ENCODE measurements at regions not wholly inside any gene's neighbourhood (a gene's known extent, or its start where the extent isn't known, plus 50 kb on each side); places are given as distances from the start of the nearest gene placed in this dataset.

GRCh38 chr12:112559784-112560183, 141.0 kb downstream of the PTPN11 start:
- Histone ChIP-seq H4K20me1 (ENCODE audit: insufficient read depth, low read length, poor library complexity, severe bottlenecking) (no peaks in the 10 kb centered on the region), H3K9me3 (ENCODE audit: insufficient read depth, low read depth, low read length) (no peaks in the 10 kb centered on the region), H3K27me3 (ENCODE audit: insufficient read depth, low read length, poor library complexity, severe bottlenecking) (no peaks in the 10 kb centered on the region), H2AFZ (ENCODE audit: low read length) (peak overlapping the region; percentile 84), H3K4me1 (ENCODE audit: insufficient read depth, low read length, poor library complexity, severe bottlenecking) (no peaks in the 10 kb centered on the region), H3K79me2 (ENCODE audit: insufficient read depth, low read length) (no peaks in the 10 kb centered on the region), H3K36me3 (ENCODE audit: insufficient read depth, low read length) (no peaks in the 10 kb centered on the region), H3K4me2 (ENCODE audit: low read depth, low read length, poor library complexity, severe bottlenecking) (peak overlapping the region; percentile 17), H3K9ac (ENCODE audit: low read depth, low read length, poor library complexity, severe bottlenecking) (no peak overlapping the region), H3K9me2 (replicated peaks; ENCODE audit: low read depth, low read length) (no peaks in the 10 kb centered on the region), H3F3A (ENCODE audit: low read depth) (no peaks in the 10 kb centered on the region), H3K4me3 (ENCODE audit: low read length, poor library complexity, severe bottlenecking) (peak overlapping the region; percentile 4)
- TF ChIP-seq, protein P1, sequence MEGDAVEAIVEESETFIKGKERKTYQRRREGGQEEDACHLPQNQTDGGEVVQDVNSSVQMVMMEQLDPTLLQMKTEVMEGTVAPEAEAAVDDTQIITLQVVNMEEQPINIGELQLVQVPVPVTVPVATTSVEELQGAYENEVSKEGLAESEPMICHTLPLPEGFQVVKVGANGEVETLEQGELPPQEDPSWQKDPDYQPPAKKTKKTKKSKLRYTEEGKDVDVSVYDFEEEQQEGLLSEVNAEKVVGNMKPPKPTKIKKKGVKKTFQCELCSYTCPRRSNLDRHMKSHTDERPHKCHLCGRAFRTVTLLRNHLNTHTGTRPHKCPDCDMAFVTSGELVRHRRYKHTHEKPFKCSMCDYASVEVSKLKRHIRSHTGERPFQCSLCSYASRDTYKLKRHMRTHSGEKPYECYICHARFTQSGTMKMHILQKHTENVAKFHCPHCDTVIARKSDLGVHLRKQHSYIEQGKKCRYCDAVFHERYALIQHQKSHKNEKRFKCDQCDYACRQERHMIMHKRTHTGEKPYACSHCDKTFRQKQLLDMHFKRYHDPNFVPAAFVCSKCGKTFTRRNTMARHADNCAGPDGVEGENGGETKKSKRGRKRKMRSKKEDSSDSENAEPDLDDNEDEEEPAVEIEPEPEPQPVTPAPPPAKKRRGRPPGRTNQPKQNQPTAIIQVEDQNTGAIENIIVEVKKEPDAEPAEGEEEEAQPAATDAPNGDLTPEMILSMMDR (conservative IDR thresholded peaks at IDR 0.05; ENCODE audit: low read length), result no peak
- TF ChIP-seq EZH2phosphoT487 (IDR thresholded peaks at IDR 0.05; ENCODE audit: borderline replicate concordance), result no peak

DNA sequence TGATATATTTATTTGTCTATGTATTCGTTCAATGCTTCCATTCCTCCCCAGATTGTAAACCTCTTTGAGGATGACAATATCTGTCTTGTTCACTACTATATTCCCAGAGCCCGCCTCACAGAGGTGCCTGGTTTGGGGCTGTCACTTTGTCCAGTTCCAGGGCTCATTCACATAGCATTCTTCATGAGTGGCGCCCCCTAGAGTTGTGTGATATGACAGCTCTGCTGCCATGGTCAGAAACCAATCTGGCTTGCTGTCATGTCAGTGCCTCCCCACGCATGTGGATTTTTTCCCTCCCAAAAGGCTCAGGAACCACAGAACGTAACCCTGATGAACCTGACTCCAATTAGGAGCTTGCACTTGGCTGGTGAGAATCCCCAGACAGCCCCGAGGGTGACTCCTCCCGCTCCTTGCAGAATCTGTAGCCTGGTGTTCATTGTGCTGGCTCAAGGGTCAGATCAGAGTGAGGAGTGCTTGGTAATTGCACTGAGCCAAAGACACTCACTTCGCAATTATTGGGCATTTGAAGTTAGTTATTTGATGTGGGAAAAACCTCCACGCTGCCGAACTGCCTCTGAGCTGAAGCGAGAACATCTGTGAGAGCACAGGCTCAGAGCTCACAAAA, 145.5 kb downstream of the PTPN11 start:
- Histone ChIP-seq H3K4me3 (ENCODE audit: low read length, poor library complexity, severe bottlenecking) (no peak overlapping the region), H3K4me2 (ENCODE audit: low read depth, low read length, poor library complexity, severe bottlenecking) (no peak overlapping the region), H3K9me3 (ENCODE audit: insufficient read depth, low read depth, low read length) (no peaks in the 10 kb centered on the region), H3K79me2 (ENCODE audit: insufficient read depth, low read length) (no peaks in the 10 kb centered on the region), H3K4me1 (ENCODE audit: insufficient read depth, low read length, poor library complexity, severe bottlenecking) (no peaks in the 10 kb centered on the region), H3F3A (ENCODE audit: low read depth) (no peaks in the 10 kb centered on the region), H3K27me3 (ENCODE audit: insufficient read depth, low read length, poor library complexity, severe bottlenecking) (no peaks in the 10 kb centered on the region), H2AFZ (ENCODE audit: low read length) (no peak overlapping the region), H3K9me2 (replicated peaks; ENCODE audit: low read depth, low read length) (no peaks in the 10 kb centered on the region), H3K36me3 (ENCODE audit: insufficient read depth, low read length) (no peaks in the 10 kb centered on the region), H3K9ac (ENCODE audit: low read depth, low read length, poor library complexity, severe bottlenecking) (no peak overlapping the region), H4K20me1 (ENCODE audit: insufficient read depth, low read length, poor library complexity, severe bottlenecking) (no peaks in the 10 kb centered on the region)
- TF ChIP-seq, protein P1 (conservative IDR thresholded peaks at IDR 0.05; ENCODE audit: low read length), result peak; percentile 48
- no peak for TF ChIP-seq EZH2phosphoT487 (IDR thresholded peaks at IDR 0.05; ENCODE audit: borderline replicate concordance)

DNA sequence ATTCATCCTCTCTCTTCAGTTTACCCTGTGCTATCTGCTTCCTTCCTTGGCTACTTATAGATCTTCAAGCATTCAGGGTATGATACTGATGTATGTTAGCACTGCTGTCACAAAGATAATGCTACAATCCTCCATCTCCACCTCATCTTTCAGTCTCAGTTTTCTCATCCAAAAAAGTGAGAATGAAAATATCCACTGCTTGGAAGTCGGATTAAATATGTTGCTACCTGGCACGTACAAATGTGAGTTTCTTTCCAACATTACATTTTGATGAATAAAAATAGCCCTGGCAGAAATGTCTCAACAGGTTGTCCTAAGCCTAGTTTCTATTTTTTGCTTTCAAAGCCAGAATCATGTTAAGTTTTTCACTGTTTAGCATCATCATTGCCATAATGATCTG, 149.9 kb downstream of the PTPN11 start:
- H3K4me3 ChIP-seq (ENCODE audit: low read length, poor library complexity, severe bottlenecking), result no peak overlapping the region
- H3K4me2 ChIP-seq (ENCODE audit: low read depth, low read length, poor library complexity, severe bottlenecking), result no peak overlapping the region
- no peaks in the 10 kb centered on the region for H3F3A ChIP-seq (ENCODE audit: low read depth)
- H3K9me3 ChIP-seq (ENCODE audit: insufficient read depth, low read depth, low read length), result no peaks in the 10 kb centered on the region
- H3K9me2 ChIP-seq (replicated peaks; ENCODE audit: low read depth, low read length), result no peaks in the 10 kb centered on the region
- H4K20me1 ChIP-seq (ENCODE audit: insufficient read depth, low read length, poor library complexity, severe bottlenecking), result no peaks in the 10 kb centered on the region
- H3K9ac ChIP-seq (ENCODE audit: low read depth, low read length, poor library complexity, severe bottlenecking), result no peak overlapping the region
- TF ChIP-seq EZH2phosphoT487 (IDR thresholded peaks at IDR 0.05; ENCODE audit: borderline replicate concordance), result no peak
- TF ChIP-seq, protein P1 (conservative IDR thresholded peaks at IDR 0.05; ENCODE audit: low read length), result no peak
- no peaks in the 10 kb centered on the region for H3K27me3 ChIP-seq (ENCODE audit: insufficient read depth, low read length, poor library complexity, severe bottlenecking)
- H2AFZ ChIP-seq (ENCODE audit: low read length), result no peak overlapping the region
- H3K79me2 ChIP-seq (ENCODE audit: insufficient read depth, low read length), result no peaks in the 10 kb centered on the region
- no peaks in the 10 kb centered on the region for H3K36me3 ChIP-seq (ENCODE audit: insufficient read depth, low read length)
- H3K4me1 ChIP-seq (ENCODE audit: insufficient read depth, low read length, poor library complexity, severe bottlenecking), result no peaks in the 10 kb centered on the region
